HepG2 (cell line): ENCODE measurements at regions not wholly inside any gene's neighbourhood (a gene's known extent, or its start where the extent isn't known, plus 50 kb on each side); places are given as distances from the start of the nearest gene placed in this dataset.

Experiments used
- AGO1 ChIP-seq: fragments of 200-400 bp; formaldehyde crosslinking; IDR thresholded peaks from 2 replicates; pipeline ENCODE4 v1.6.1; 2017; ENCODE audit warnings: mild to moderate bottlenecking, low read depth, low read length, moderate library complexity; ENCODE audit not compliant: poor library complexity, severe bottlenecking
- E2F2 ChIP-seq: sonication (generic); formaldehyde crosslinking; IDR thresholded peaks from 2 replicates; pipeline ENCODE4 v1.4.0; 2020; ENCODE audit warnings: missing genetic modification reagents, borderline replicate concordance
- E2F5 ChIP-seq: sonication (generic); formaldehyde crosslinking; conservative IDR thresholded peaks from 2 replicates; pipeline ENCODE4 v1.4.0; 2020; ENCODE audit warnings: missing genetic modification reagents
- FOXA1 ChIP-seq, 2 experiments: fragments of 450-650 bp in 1 of 2; sonication (generic) in 1 of 2; formaldehyde crosslinking in 1 of 2; IDR thresholded peaks; 2 replicates each; pipeline versions ENCODE4 v1.4.0 to v1.6.1; 2016 to 2020; ENCODE audit warnings: missing genetic modification reagents in 1 of 2
- GATAD1 ChIP-seq: IDR thresholded peaks from 2 replicates; pipeline ENCODE4 v1.6.1; 2016; ENCODE audit warnings: missing genetic modification reagents, missing compliant biosample characterization
- HNRNPK ChIP-seq: fragments of 200-400 bp; formaldehyde crosslinking; IDR thresholded peaks from 2 replicates; pipeline ENCODE4 v1.6.1; 2018; ENCODE audit warnings: low read length, low read depth, moderate library complexity, mild to moderate bottlenecking; ENCODE audit not compliant: poor library complexity, severe bottlenecking
- HOXA5 ChIP-seq: sonication (generic); formaldehyde crosslinking; IDR thresholded peaks from 2 replicates; pipeline ENCODE4 v1.4.0; 2020; ENCODE audit warnings: missing genetic modification reagents
- PAX8 ChIP-seq: sonication (generic); formaldehyde crosslinking; IDR thresholded peaks from 2 replicates; pipeline ENCODE4 v1.8.0; 2022; ENCODE audit warnings: mild to moderate bottlenecking, missing genetic modification reagents, borderline replicate concordance
- SPEN ChIP-seq: sonication (generic); formaldehyde crosslinking; IDR thresholded peaks from 2 replicates; pipeline ENCODE4 v1.5.1; 2020; ENCODE audit warnings: low read depth, mild to moderate bottlenecking, missing genetic modification reagents
- TAF1 ChIP-seq: sonication (generic); formaldehyde crosslinking; IDR thresholded peaks from 2 replicates; pipeline ENCODE4 v1.4.0; 2020; ENCODE audit warnings: missing genetic modification reagents
- ZBTB25 ChIP-seq: IDR thresholded peaks from 2 replicates; pipeline ENCODE4 v1.6.1; 2018; ENCODE audit warnings: missing genetic modification reagents
- ZBTB8A ChIP-seq: sonication (generic); formaldehyde crosslinking; IDR thresholded peaks from 2 replicates; pipeline ENCODE4 v1.4.0; 2020; ENCODE audit warnings: mild to moderate bottlenecking, low read depth, missing genetic modification reagents, borderline replicate concordance
- ZNF407 ChIP-seq: sonication (generic); formaldehyde crosslinking; IDR thresholded peaks from one replicate; pipeline ENCODE4 v1.5.1; 2020; ENCODE audit warnings: mild to moderate bottlenecking, missing genetic modification reagents; ENCODE audit errors: not compliant biosample characterization
- ZNF607 ChIP-seq: sonication (generic); formaldehyde crosslinking; IDR thresholded peaks from 2 replicates; pipeline ENCODE4 v1.5.1; 2020; ENCODE audit warnings: missing genetic modification reagents, mild to moderate bottlenecking, borderline replicate concordance
- ZNF639 ChIP-seq: conservative IDR thresholded peaks from 2 replicates; pipeline ENCODE4 v1.6.1; 2018; ENCODE audit warnings: missing genetic modification reagents

- TF ChIP-seq HNRNPK (peak; percentile 92), SPEN (CRISPR knock-in tag) (peak; percentile 19; the same call in 1 of the 2 replicates), ZBTB8A (no peak), TAF1 (CRISPR knock-in tag) (0 out of 2 replicates have a peak, but pooled peaks have one; percentile 23), ZNF639 (CRISPR knock-in tag) (peak; percentile 67; the same call in 1 of the 2 replicates), PAX8 (CRISPR knock-in tag) (0 out of 2 replicates have a peak, but pooled peaks have one; percentile 8), E2F5 (CRISPR knock-in tag) (no peak), AGO1 (no peak), ZBTB25 (CRISPR knock-in tag) (peak; percentile 51; the same call in 1 of the 2 replicates), E2F2 (peak; percentile 47; the same call in 1 of the 2 replicates), ZNF407 (CRISPR knock-in tag) (no peak), ZNF607 (0 out of 2 replicates have a peak, but pooled peaks have one; percentile 22), HOXA5 (0 out of 2 replicates have a peak, but pooled peaks have one; percentile 51), GATAD1 (CRISPR knock-in tag) (peak; percentile 41; the same call in 1 of the 2 replicates), FOXA1 (IDR thresholded peaks at IDR 0.05) (no peak), FOXA1 (CRISPR knock-in tag; IDR thresholded peaks at IDR 0.05) (no peak)
Measured at GRCh38 chr9:94166976-94167346, 82.7 kb downstream of the PTPDC1 start (continued).
